GM23338 (cell line): ENCODE measurements at regions not wholly inside any gene's neighbourhood (a gene's known extent, or its start where the extent isn't known, plus 50 kb on each side); places are given as distances from the start of the nearest gene placed in this dataset.

Experiments
- ATAC-seq: fragments of 200-7000 bp; cut with Tn5 transposase; 3 replicates; pipeline ENCODE4 v1.9.1; 2020
- DNase-seq: peaks from one replicate; pipeline ENCODE4 v3.0.0-alpha.2; 2015; ENCODE audit warnings: low spot score
- H2AFZ ChIP-seq: fragments of 200-600 bp; sonication (generic); 2 replicates; pipeline ENCODE4 v1.8.0; 2016; ENCODE audit warnings: antibody characterized with exemption, mild to moderate bottlenecking, moderate library complexity
- H3F3A ChIP-seq: fragments of 200-600 bp; sonication (generic); replicated peaks from 2 replicates; pipeline ENCODE4 v1.8.0; 2017; ENCODE audit warnings: antibody characterized with exemption, mixed run types, low read depth
- H3K27ac ChIP-seq: fragments of 200-600 bp; sonication (generic); 2 replicates; pipeline ENCODE4 v1.6.1; 2016; ENCODE audit warnings: low read depth
- H3K27me3 ChIP-seq: fragments of 200-600 bp; sonication (generic); 2 replicates; pipeline ENCODE4 v1.8.0; 2016; ENCODE audit warnings: mild to moderate bottlenecking, mixed run types, moderate library complexity; ENCODE audit not compliant: insufficient read depth
- H3K36me3 ChIP-seq: fragments of 200-600 bp; sonication (generic); 2 replicates; pipeline ENCODE4 v1.8.0; 2016; ENCODE audit warnings: mild to moderate bottlenecking; ENCODE audit not compliant: insufficient read depth
- H3K4me1 ChIP-seq: fragments of 200-600 bp; sonication (generic); 2 replicates; pipeline ENCODE4 v1.8.0; 2016; ENCODE audit warnings: mild to moderate bottlenecking, moderate library complexity; ENCODE audit not compliant: insufficient read depth
- H3K4me2 ChIP-seq: fragments of 200-600 bp; sonication (generic); 2 replicates; pipeline ENCODE4 v1.7.1; 2017; ENCODE audit warnings: mixed run types
- H3K4me3 ChIP-seq: fragments of 200-600 bp; sonication (generic); 2 replicates; pipeline ENCODE4 v1.6.1; 2016; ENCODE audit warnings: mixed run types
- H3K79me2 ChIP-seq: fragments of 200-600 bp; sonication (generic); replicated peaks from 2 replicates; pipeline ENCODE4 v1.8.0; 2017; ENCODE audit warnings: mild to moderate bottlenecking; ENCODE audit not compliant: insufficient read depth
- H3K9me2 ChIP-seq: fragments of 200-600 bp; sonication (generic); 2 replicates; pipeline ENCODE4 v1.8.0; 2017; ENCODE audit not compliant: insufficient read depth
- H4K20me1 ChIP-seq: fragments of 200-600 bp; sonication (generic); replicated peaks from 2 replicates; pipeline ENCODE4 v1.8.0; 2017; ENCODE audit warnings: mild to moderate bottlenecking; ENCODE audit not compliant: insufficient read depth
- H3K27ac Mint-ChIP-seq: 2 replicates; pipeline ENCODE4 v1.8.0; 2020; ENCODE audit warnings: inconsistent platforms, mild to moderate bottlenecking, moderate library complexity, mixed read lengths
- H3K27me3 Mint-ChIP-seq: 3 replicates; pipeline ENCODE4 v1.8.0; 2022; ENCODE audit warnings: low read depth, mild to moderate bottlenecking, moderate library complexity, mixed read lengths, inconsistent platforms; ENCODE audit not compliant: insufficient read depth, poor library complexity
- H3K36me3 Mint-ChIP-seq: 3 replicates; pipeline ENCODE4 v1.8.0; 2021; ENCODE audit warnings: low read depth, mild to moderate bottlenecking, inconsistent platforms, moderate library complexity, mixed read lengths
- H3K4me1 Mint-ChIP-seq: 3 replicates; pipeline ENCODE4 v1.8.0; 2020; ENCODE audit warnings: mild to moderate bottlenecking, inconsistent platforms, mixed read lengths
- H3K4me3 Mint-ChIP-seq: 3 replicates; pipeline ENCODE4 v1.8.0; 2021; ENCODE audit warnings: moderate library complexity, mild to moderate bottlenecking, inconsistent platforms, mixed read lengths
- H3K9me3 Mint-ChIP-seq: 3 replicates; pipeline ENCODE4 v1.8.0; 2020; ENCODE audit warnings: moderate library complexity, mild to moderate bottlenecking, inconsistent platforms, mixed read lengths
- CREB1 ChIP-seq: fragments of 250-450 bp; sonication (Bioruptor Pico); IDR thresholded peaks from 2 replicates; pipeline ENCODE4 v1.5.0; 2020; ENCODE audit warnings: low read depth, mild to moderate bottlenecking, moderate library complexity
- ETS1 ChIP-seq: IDR thresholded peaks from 2 replicates; pipeline ENCODE4 v1.6.1; 2016; ENCODE audit warnings: antibody characterized with exemption
- EZH2 ChIP-seq: fragments of 200-600 bp; sonication (generic); IDR thresholded peaks from one replicate; pipeline ENCODE4 v1.8.0; 2017; ENCODE audit warnings: antibody characterized with exemption, mild to moderate bottlenecking, low read depth; ENCODE audit not compliant: unreplicated experiment
- NANOG ChIP-seq: IDR thresholded peaks from 2 replicates; pipeline ENCODE4 v1.6.1; 2016; ENCODE audit warnings: antibody characterized with exemption, borderline replicate concordance
- STAT1 ChIP-seq: IDR thresholded peaks from one replicate; pipeline ENCODE4 v1.6.1; 2016; ENCODE audit warnings: antibody characterized with exemption; ENCODE audit not compliant: unreplicated experiment
- ZNF114 ChIP-seq: fragments of 250-450 bp; sonication (Bioruptor Pico); IDR thresholded peaks from 2 replicates; pipeline ENCODE4 v1.5.0; 2020; ENCODE audit warnings: mild to moderate bottlenecking, moderate library complexity
- TF ChIP-seq, protein P1 (sequence below): fragments of 250-450 bp; sonication (Bioruptor Pico); IDR thresholded peaks from 2 replicates; pipeline ENCODE4 v1.5.0; 2020; ENCODE audit warnings: mild to moderate bottlenecking, moderate library complexity

- TF ChIP-seq, protein P1, sequence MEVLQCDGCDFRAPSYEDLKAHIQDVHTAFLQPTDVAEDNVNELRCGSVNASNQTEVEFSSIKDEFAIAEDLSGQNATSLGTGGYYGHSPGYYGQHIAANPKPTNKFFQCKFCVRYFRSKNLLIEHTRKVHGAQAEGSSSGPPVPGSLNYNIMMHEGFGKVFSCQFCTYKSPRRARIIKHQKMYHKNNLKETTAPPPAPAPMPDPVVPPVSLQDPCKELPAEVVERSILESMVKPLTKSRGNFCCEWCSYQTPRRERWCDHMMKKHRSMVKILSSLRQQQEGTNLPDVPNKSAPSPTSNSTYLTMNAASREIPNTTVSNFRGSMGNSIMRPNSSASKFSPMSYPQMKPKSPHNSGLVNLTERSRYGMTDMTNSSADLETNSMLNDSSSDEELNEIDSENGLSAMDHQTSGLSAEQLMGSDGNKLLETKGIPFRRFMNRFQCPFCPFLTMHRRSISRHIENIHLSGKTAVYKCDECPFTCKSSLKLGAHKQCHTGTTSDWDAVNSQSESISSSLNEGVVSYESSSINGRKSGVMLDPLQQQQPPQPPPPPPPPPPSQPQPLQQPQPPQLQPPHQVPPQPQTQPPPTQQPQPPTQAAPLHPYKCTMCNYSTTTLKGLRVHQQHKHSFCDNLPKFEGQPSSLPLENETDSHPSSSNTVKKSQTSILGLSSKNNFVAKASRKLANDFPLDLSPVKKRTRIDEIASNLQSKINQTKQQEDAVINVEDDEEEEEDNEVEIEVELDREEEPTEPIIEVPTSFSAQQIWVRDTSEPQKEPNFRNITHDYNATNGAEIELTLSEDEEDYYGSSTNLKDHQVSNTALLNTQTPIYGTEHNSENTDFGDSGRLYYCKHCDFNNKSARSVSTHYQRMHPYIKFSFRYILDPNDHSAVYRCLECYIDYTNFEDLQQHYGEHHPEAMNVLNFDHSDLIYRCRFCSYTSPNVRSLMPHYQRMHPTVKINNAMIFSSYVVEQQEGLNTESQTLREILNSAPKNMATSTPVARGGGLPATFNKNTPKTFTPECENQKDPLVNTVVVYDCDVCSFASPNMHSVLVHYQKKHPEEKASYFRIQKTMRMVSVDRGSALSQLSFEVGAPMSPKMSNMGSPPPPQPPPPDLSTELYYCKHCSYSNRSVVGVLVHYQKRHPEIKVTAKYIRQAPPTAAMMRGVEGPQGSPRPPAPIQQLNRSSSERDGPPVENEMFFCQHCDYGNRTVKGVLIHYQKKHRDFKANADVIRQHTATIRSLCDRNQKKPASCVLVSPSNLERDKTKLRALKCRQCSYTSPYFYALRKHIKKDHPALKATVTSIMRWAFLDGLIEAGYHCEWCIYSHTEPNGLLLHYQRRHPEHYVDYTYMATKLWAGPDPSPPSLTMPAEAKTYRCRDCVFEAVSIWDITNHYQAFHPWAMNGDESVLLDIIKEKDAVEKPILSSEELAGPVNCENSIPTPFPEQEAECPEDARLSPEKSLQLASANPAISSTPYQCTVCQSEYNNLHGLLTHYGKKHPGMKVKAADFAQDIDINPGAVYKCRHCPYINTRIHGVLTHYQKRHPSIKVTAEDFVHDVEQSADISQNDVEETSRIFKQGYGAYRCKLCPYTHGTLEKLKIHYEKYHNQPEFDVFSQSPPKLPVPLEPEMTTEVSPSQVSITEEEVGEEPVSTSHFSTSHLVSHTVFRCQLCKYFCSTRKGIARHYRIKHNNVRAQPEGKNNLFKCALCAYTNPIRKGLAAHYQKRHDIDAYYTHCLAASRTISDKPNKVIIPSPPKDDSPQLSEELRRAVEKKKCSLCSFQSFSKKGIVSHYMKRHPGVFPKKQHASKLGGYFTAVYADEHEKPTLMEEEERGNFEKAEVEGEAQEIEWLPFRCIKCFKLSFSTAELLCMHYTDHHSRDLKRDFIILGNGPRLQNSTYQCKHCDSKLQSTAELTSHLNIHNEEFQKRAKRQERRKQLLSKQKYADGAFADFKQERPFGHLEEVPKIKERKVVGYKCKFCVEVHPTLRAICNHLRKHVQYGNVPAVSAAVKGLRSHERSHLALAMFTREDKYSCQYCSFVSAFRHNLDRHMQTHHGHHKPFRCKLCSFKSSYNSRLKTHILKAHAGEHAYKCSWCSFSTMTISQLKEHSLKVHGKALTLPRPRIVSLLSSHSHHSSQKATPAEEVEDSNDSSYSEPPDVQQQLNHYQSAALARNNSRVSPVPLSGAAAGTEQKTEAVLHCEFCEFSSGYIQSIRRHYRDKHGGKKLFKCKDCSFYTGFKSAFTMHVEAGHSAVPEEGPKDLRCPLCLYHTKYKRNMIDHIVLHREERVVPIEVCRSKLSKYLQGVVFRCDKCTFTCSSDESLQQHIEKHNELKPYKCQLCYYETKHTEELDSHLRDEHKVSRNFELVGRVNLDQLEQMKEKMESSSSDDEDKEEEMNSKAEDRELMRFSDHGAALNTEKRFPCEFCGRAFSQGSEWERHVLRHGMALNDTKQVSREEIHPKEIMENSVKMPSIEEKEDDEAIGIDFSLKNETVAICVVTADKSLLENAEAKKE (CRISPR knock-in tag) = no peak
- TF ChIP-seq NANOG (no peak), ETS1 (no peak), STAT1 (no peak), EZH2 (no peak), ZNF114 (CRISPR knock-in tag) (no peak), CREB1 (CRISPR knock-in tag) (no peak)
Measured at GRCh38 chr18:22468554-22468891, 50.8 kb upstream of the CTAGE1 start (continued).

DNA sequence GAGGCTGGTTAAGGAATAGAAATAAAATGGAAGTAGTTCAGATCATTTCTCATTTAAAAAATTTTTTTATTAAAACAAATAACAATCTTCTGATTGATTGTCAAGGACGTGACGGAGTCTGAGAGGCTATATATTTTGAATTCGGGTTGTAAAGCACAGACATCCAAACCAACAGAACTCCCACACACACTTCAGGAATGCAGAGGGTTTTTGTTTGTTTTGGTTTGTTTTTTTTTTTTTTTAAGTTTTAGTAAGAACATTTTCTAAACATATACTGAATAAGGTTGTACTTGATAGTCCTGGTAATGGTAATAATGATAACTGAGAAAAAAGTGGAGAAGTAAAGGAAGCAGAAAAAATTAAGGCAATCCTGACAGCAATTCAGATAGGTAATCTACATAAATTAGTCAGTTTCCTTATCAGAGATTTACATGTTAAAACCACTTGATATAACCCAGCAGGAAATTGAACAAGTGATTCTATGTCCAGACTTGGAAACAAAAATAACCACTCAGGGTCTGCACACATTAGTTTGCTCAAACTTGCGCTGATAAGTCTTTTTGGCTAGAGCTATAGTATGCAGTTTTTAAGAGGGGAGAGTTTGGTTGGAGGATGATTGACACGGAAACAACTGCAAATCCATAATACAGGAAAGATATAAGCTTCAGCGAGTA lies 51.5 kb upstream of the CTAGE1 start:
- Mint-ChIP-seq H3K36me3 (no peaks in the 10 kb centered on the region), H3K9me3 (no peaks in the 10 kb centered on the region), H3K27me3 (peaks cover 3% of the 10 kb centered on the region), H3K4me3 (no peak overlapping the region), H3K4me1 (peaks cover 19% of the 10 kb centered on the region), H3K27ac (no peak overlapping the region)
- Histone ChIP-seq H3K27ac (no peak overlapping the region), H4K20me1 (no peaks in the 10 kb centered on the region), H3K4me3 (no peak overlapping the region), H3F3A (no peaks in the 10 kb centered on the region), H2AFZ (no peak overlapping the region), H3K4me2 (no peak overlapping the region), H3K27me3 (no peaks in the 10 kb centered on the region), H3K9me2 (0 out of 2 replicates have a peak, but pooled peaks cover 6% of the 10 kb centered on the region), H3K4me1 (peaks cover 23% of the 10 kb centered on the region), H3K36me3 (no peaks in the 10 kb centered on the region), H3K79me2 (no peaks in the 10 kb centered on the region)
- ATAC-seq = no peak
- DNase-seq = no peak
- TF ChIP-seq ZNF114 (CRISPR knock-in tag) (no peak), STAT1 (no peak)
- TF ChIP-seq, protein P1 (CRISPR knock-in tag) = no peak
